ENCODE measurements at regions not wholly inside any gene's neighbourhood (a gene's known extent, or its start where the extent isn't known, plus 50 kb on each side); places are given as distances from the start of the nearest gene placed in this dataset.

DNA sequence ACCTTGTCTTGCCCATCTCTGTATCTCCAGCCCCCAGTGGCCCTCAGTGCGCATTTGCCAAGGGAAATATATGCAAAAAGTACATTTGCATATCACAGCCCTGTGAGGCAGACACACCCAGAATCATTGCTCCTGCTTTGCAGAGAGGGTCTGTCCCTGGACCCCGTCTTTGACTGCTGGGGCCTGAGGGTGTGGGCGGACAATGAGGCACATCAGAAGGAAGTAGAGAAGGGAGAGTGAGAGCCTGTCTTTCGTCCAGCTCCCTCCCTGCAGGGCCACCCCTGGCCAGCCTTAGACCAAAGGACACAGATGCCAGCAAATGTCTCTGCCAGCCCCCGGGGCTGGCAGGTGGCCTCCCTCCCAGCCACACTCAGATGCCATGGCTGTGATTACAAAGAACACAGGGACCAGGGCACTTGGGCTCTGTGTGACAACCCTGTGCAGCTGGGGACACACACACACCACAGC lies 516.2 kb upstream of the MYT1L start:
- Histone ChIP-seq H3K27me3 (no peaks in the 10 kb centered on the region), H3K4me1 (peaks cover 31% of the 10 kb centered on the region), H3K4me3 (no peak overlapping the region), H3K36me3 (replicated peaks in 1 of 2; ENCODE audit: insufficient read depth in 1 of 2, low read depth in 2 of 2) (no peaks in the 10 kb centered on the region), H3K9me3 (no peaks in the 10 kb centered on the region), H3K27ac (peak overlapping the region; percentile 75 to 87 (median 78))
- DNase-seq (peak; percentile 51 to 78 (median 72)), ATAC-seq (peak; percentile 58)
- intact Hi-C loops (cut with DNase I): no loop called here
- no peak for TF ChIP-seq POLR2A (IDR thresholded peaks at IDR 0.05)
- TF ChIP-seq, protein P1, sequence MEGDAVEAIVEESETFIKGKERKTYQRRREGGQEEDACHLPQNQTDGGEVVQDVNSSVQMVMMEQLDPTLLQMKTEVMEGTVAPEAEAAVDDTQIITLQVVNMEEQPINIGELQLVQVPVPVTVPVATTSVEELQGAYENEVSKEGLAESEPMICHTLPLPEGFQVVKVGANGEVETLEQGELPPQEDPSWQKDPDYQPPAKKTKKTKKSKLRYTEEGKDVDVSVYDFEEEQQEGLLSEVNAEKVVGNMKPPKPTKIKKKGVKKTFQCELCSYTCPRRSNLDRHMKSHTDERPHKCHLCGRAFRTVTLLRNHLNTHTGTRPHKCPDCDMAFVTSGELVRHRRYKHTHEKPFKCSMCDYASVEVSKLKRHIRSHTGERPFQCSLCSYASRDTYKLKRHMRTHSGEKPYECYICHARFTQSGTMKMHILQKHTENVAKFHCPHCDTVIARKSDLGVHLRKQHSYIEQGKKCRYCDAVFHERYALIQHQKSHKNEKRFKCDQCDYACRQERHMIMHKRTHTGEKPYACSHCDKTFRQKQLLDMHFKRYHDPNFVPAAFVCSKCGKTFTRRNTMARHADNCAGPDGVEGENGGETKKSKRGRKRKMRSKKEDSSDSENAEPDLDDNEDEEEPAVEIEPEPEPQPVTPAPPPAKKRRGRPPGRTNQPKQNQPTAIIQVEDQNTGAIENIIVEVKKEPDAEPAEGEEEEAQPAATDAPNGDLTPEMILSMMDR (IDR thresholded peaks at IDR 0.05): no peak
- 26 to 36% methylated on average over 5 of the region's 5 CpGs for WGBS, 2 donors

DNA sequence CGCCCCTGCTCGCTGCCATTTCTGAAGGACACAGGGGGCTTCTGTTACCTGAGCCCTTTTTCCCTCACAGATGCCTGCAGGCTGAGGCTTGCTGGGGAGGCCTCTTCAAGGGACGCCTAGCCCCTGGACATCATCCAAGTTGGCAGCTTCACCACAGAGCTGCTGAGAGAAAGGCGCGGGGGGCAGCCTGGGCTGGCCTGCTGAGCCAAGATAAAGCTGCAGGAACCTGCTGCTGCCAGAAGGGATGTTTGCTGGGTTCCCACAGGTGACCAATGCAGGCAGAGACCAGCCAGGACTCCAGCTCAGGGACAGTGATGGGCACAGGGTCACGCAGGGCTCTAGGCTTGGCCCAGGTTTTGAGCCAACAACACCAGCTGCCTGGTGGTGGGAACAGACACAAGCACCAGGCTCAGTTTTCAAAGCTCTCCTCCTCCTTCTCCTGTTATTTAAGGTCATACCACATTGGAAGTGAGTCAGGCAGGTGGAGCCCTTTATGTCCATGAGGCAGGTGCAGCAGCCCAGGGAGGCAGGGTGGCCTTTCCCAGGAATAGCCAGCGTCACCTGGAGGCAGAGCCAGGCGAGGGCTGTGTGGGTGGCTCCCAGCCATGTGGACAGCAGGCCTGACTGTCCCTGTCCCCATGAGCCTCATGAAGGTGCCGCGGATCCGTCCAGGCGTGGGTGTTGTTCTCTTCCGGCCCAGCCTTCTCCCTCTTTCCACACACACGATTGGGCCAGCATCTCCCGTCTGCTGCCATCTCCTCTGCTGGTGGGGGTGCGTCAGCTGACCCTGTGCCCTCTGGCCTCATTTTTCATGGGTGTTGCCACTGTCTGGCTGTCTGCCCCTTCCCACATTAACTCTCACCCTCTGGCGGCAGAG lies 515.5 kb upstream of the MYT1L start:
- no peaks in the 10 kb centered on the region for H3K9me3 ChIP-seq
- peak overlapping the region; percentile 75 to 87 (median 78) for H3K27ac ChIP-seq
- peaks cover 31% of the 10 kb centered on the region for H3K4me1 ChIP-seq
- TF ChIP-seq POLR2A (IDR thresholded peaks at IDR 0.05): peak in 2 of 3 donors; percentile 35 to 42
- TF ChIP-seq, protein P1 (IDR thresholded peaks at IDR 0.05): peak in 4 of 7 experiments; percentile 17 to 38 (median 29)
- WGBS, 2 donors: 20 to 22% methylated on average over 12 to 17 of the region's 17 CpGs
- no peaks in the 10 kb centered on the region for H3K27me3 ChIP-seq
- ATAC-seq: peak; percentile 85
- intact Hi-C loops (cut with DNase I): no loop called here
- no peaks in the 10 kb centered on the region for H3K36me3 ChIP-seq (replicated peaks in 1 of 2; ENCODE audit: insufficient read depth in 1 of 2, low read depth in 2 of 2)
- H3K4me3 ChIP-seq: no peak overlapping the region
- DNase-seq: peak; percentile 80 to 94 (median 92)

DNA sequence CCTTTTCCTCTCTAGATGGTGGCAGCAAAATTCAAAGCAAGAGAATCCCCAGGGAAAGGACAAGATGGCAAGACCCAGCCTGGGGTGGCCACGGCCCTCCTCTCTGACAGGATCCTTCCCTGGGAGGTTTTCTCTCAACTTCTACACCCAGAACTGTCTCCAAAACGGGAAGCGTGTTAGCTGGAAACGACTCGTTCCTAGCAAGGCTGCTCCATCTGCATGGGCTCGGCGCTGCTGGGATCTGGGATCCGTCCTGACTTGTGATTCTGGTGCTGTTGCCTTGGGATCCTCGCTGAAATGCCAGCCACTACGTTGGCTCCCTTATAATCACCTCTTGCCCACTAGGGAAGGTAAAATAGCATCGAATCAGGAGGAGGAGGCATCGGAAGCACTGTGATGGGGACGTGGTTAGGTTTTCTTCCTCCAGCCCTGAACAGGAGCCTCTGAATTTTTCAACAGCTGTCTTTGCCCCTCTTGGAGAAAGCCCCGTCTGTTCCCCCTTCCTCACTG lies 514.8 kb upstream of the MYT1L start:
- no peaks in the 10 kb centered on the region for H3K9me3 ChIP-seq
- ATAC-seq (no peak), DNase-seq (no peak)
- no peaks in the 10 kb centered on the region for H3K27me3 ChIP-seq
- no peak overlapping the region for H3K4me3 ChIP-seq
- peak overlapping the region; percentile 75 to 87 (median 78) for H3K27ac ChIP-seq
- H3K4me1 ChIP-seq: peaks cover 31% of the 10 kb centered on the region
- intact Hi-C loops (cut with DNase I): no loop called here
- TF ChIP-seq, protein P1 (IDR thresholded peaks at IDR 0.05): no peak
- TF ChIP-seq POLR2A (IDR thresholded peaks at IDR 0.05): no peak
- 73 to 83% methylated on average over 14 of the region's 14 CpGs for WGBS, 2 donors
- H3K36me3 ChIP-seq (replicated peaks in 1 of 2; ENCODE audit: insufficient read depth in 1 of 2, low read depth in 2 of 2): no peaks in the 10 kb centered on the region

DNA sequence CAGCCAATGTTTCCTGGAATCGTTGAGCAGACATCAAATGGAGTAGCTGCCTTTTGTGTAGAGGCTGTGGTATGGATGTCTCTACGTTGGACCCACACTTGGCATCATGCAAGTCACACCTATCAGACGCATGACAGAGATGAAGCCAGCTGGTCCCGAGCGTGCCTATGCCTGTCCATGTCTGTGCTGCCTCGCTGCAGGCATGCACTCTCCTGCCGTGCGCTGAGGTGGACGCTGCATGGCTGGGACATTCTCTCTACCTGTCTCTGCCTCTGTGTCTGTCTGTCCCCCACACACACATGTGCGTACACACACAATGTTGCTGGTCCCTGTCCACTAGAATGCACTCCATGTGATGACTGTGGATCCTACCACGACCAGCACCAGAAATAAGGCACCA lies 514.2 kb upstream of the MYT1L start:
- Histone ChIP-seq H3K9me3 (no peaks in the 10 kb centered on the region), H3K36me3 (replicated peaks in 1 of 2; ENCODE audit: insufficient read depth in 1 of 2, low read depth in 2 of 2) (no peaks in the 10 kb centered on the region), H3K27ac (no peak overlapping the region), H3K4me3 (no peak overlapping the region), H3K27me3 (no peaks in the 10 kb centered on the region), H3K4me1 (peaks cover 31% of the 10 kb centered on the region)
- DNase-seq (no peak), ATAC-seq (no peak)
- WGBS, 2 donors: 90 to 94% methylated on average over 11 of the region's 11 CpGs
- intact Hi-C loops (cut with DNase I): no loop called here
- TF ChIP-seq, protein P1 (IDR thresholded peaks at IDR 0.05): no peak
- no peak for TF ChIP-seq POLR2A (IDR thresholded peaks at IDR 0.05)

All from body of pancreas (tissue), 4 donors.